ENCODE measurements at regions not wholly inside any gene's neighbourhood (a gene's known extent, or its start where the extent isn't known, plus 50 kb on each side); places are given as distances from the start of the nearest gene placed in this dataset.
"Not testable (repeated sequence)": the region's sequence is repeated elsewhere in the genome, so short reads cannot be mapped to it uniquely, and the experiment has no call there.

DNA sequence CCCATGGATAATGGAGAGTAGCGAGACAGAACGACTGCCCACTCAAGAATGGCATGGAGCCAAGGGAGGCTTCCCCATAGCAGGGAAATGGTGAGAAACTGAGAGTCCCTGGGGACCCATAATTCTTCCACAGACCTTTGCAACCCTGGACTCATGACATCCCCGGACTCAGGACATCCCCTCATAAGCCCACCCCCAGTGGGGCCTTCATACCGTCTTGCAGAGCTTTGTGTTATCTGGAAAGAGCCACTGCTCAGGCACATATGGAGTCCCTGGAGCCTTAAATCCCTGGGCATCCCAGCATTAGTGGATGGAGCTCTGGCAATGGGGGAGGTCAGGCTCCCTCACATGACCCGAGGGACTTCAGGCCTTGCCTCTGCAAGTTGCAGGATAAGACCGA lies 865.4 kb upstream of the ARRDC3 start:
- no peak overlapping the region for H3K4me3 ChIP-seq

DNA sequence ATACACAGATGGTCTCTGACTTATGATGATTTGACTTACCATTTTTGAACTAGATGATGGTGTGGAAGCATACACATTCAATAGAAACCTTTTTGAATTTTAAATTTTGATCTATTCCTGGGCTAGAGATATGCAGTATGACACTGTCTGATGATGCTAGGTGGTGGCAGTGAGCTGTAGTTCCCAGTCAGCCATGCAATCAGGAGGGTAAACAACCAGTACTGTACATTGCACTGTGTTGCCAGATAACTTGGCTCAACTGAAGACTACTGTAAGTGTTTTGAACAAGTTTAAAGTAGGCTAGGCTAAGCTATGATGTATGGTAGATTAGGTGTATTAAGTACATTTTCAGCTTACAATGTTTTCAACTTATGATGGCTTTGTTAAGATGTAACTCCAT lies 859.1 kb upstream of the ARRDC3 start:
- FAIRE-seq (no peak), DNase-seq (no peak), ATAC-seq (no peak)
- H3K36me3 ChIP-seq, result no peaks in the 10 kb centered on the region
- H3K4me1 ChIP-seq, result no peaks in the 10 kb centered on the region
- intact Hi-C loops (cut with DNase I), result no loop called here
- TF ChIP-seq, protein P1, sequence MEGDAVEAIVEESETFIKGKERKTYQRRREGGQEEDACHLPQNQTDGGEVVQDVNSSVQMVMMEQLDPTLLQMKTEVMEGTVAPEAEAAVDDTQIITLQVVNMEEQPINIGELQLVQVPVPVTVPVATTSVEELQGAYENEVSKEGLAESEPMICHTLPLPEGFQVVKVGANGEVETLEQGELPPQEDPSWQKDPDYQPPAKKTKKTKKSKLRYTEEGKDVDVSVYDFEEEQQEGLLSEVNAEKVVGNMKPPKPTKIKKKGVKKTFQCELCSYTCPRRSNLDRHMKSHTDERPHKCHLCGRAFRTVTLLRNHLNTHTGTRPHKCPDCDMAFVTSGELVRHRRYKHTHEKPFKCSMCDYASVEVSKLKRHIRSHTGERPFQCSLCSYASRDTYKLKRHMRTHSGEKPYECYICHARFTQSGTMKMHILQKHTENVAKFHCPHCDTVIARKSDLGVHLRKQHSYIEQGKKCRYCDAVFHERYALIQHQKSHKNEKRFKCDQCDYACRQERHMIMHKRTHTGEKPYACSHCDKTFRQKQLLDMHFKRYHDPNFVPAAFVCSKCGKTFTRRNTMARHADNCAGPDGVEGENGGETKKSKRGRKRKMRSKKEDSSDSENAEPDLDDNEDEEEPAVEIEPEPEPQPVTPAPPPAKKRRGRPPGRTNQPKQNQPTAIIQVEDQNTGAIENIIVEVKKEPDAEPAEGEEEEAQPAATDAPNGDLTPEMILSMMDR (IDR thresholded peaks at IDR 0.05), result no peak
- H3K9me3 ChIP-seq, result no peaks in the 10 kb centered on the region
- H3K27me3 ChIP-seq, result no peaks in the 10 kb centered on the region
- H3K4me3 ChIP-seq, result no peak overlapping the region
- H3K27ac ChIP-seq, result no peak overlapping the region

More for the DNA sequence above, 865.4 kb upstream of the ARRDC3 start:
- TF ChIP-seq, protein P1 (IDR thresholded peaks at IDR 0.05), result no peak
- H3K27me3 ChIP-seq, result no peaks in the 10 kb centered on the region
- H3K4me1 ChIP-seq, result no peaks in the 10 kb centered on the region
- no peaks in the 10 kb centered on the region for H3K36me3 ChIP-seq
- FAIRE-seq (no peak), DNase-seq (no peak), ATAC-seq (no peak)
- 64 to 79% methylated on average over 6 of the region's 6 CpGs for WGBS, 2 donors
- H3K27ac ChIP-seq, result no peak overlapping the region
- H3K9me3 ChIP-seq, result no peaks in the 10 kb centered on the region
- intact Hi-C loops (cut with DNase I), result no loop called here

DNA sequence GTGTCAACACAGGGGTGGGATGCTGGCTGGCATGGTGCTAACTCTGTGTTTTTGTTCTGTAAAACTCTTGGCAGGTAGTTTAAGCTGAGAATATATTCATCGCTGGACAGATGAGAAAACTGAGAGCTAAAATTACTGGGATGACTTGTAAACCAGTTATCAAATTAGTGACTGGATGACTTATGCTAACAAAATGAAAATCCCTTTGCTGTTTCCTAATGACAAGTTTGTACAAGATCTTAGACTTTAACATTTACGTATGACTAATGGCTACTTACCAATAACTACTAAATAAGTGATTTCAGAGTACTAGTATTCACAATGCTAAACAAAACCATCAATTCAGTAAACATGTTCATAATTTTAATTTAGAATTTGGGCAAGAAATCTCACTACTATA lies 854.8 kb upstream of the ARRDC3 start:
- no peak for FAIRE-seq
- H3K36me3 ChIP-seq, result no peaks in the 10 kb centered on the region
- WGBS, 2 donors, result 76 to 80% methylated on average over 2 of the region's 2 CpGs
- H3K4me3 ChIP-seq, result no peak overlapping the region
- no peaks in the 10 kb centered on the region for H3K9me3 ChIP-seq
- TF ChIP-seq, protein P1 (IDR thresholded peaks at IDR 0.05), result no peak
- H3K4me1 ChIP-seq, result no peaks in the 10 kb centered on the region
- intact Hi-C loops (cut with DNase I), result no loop called here
- no peak for ATAC-seq
- H3K27ac ChIP-seq, result no peak overlapping the region
- DNase-seq, result no peak
- H3K27me3 ChIP-seq, result no peaks in the 10 kb centered on the region

DNA sequence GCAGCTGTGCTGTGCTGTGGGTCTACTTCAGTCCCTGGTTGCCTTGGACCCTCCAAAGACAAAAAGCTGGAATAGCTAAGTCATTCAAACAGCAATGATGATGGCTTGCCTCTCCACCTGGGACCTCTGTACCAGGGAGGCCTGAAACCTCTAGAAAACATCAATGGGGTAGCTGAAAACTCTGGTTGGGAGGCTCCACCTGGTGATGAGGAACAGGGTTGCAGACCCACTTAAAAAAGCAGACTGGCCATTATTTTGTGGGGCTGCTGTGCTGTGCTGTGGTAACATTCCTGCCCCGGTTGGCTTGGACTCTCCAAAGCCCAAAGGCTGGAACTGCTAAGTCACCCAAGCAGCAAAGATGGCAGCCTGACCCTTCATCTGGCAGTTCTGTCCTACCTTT lies 839.3 kb upstream of the ARRDC3 start:
- Histone ChIP-seq H3K36me3 (no peaks in the 10 kb centered on the region), H3K27me3 (no peaks in the 10 kb centered on the region), H3K27ac (no peak overlapping the region), H3K4me1 (no peaks in the 10 kb centered on the region), H3K4me3 (no peak overlapping the region), H3K9me3 (no peaks in the 10 kb centered on the region)
- FAIRE-seq, result no peak
- TF ChIP-seq, protein P1 (IDR thresholded peaks at IDR 0.05), result no peak
- DNase-seq, result no peak
- WGBS, 2 donors, result 61 to 76% methylated on average over 1 of the region's 1 CpG
- intact Hi-C loops (cut with DNase I), result no loop called here
- no peak for ATAC-seq

DNA sequence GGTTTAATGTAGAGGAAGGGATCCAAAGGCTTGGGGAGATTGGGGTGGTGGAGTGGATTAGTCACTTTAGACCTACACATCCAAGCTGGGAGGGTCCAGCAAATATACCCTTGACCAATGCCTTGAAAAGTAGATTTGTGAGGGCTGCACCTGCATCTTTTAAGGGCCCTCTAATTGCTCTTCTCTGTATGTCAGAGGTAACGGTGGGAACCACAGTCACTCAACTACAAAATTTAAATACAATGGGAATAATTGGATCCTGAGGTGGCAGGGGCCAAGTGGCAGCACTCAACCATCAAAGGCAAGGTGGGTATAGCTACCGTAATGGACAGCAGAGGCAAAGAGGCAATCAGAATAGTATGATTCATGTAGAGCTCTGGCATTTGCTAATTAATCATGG lies 833.7 kb upstream of the ARRDC3 start:
- FAIRE-seq, result not testable (repeated sequence)

DNA sequence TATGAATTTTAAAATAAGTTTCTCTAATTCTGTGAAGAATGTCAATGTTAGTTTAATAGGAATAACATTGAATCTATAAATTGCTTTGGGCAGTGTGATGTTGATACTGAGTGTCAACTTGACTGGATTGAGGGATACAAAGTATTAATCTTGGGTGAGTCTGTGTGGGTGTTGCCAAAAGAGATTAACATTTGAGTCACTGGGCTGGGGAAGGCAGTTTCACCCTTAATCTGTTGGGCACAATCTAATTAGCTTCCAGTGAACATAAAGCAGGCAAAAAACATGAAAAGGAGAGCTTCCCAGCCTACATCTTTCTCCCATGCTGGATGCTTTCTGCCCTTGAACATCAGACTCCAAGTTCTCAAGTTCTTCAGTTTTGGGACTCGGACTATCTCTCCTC lies 832.0 kb upstream of the ARRDC3 start:
- intact Hi-C loops (cut with DNase I), result no loop called here
- no peak overlapping the region for H3K4me3 ChIP-seq
- no peak for ATAC-seq

More for the DNA sequence above, 833.7 kb upstream of the ARRDC3 start:
- H3K36me3 ChIP-seq; ATAC-seq; H3K9me3 ChIP-seq; H3K27me3 ChIP-seq; H3K27ac ChIP-seq; DNase-seq; H3K4me3 ChIP-seq; H3K4me1 ChIP-seq; intact Hi-C loops (cut with DNase I): not testable (repeated sequence)
- 60 to 71% methylated on average over 2 of the region's 2 CpGs for WGBS, 2 donors

More for the DNA sequence above, 832.0 kb upstream of the ARRDC3 start:
- Histone ChIP-seq H3K4me1 (no peaks in the 10 kb centered on the region), H3K27ac (no peak overlapping the region), H3K9me3 (no peaks in the 10 kb centered on the region), H3K36me3 (no peaks in the 10 kb centered on the region), H3K27me3 (no peaks in the 10 kb centered on the region)
- DNase-seq, result no peak
- TF ChIP-seq, protein P1 (IDR thresholded peaks at IDR 0.05), result no peak
- no peak for FAIRE-seq
- 71 to 92% methylated on average over 1 of the region's 1 CpG for WGBS, 2 donors
